Fibroblast of villous mesenchyme (primary cell): ENCODE measurements at regions not wholly inside any gene's neighbourhood (a gene's known extent, or its start where the extent isn't known, plus 50 kb on each side); places are given as distances from the start of the nearest gene placed in this dataset.

ENCODE experiments used
- DNase-seq: peaks from one replicate; pipeline ENCODE4 v3.0.0-alpha.2; 2010; ENCODE audit warnings: low read depth
- H3K4me3 ChIP-seq: 2 replicates; pipeline ENCODE4 v1.5.1; 2011; ENCODE audit warnings: low read depth, mild to moderate bottlenecking, low read length
- TF ChIP-seq, protein P1 (sequence below): IDR thresholded peaks from 2 replicates; pipeline ENCODE4 v1.5.1; 2012; ENCODE audit warnings: low read depth, mild to moderate bottlenecking, low read length; ENCODE audit not compliant: insufficient read depth

DNA sequence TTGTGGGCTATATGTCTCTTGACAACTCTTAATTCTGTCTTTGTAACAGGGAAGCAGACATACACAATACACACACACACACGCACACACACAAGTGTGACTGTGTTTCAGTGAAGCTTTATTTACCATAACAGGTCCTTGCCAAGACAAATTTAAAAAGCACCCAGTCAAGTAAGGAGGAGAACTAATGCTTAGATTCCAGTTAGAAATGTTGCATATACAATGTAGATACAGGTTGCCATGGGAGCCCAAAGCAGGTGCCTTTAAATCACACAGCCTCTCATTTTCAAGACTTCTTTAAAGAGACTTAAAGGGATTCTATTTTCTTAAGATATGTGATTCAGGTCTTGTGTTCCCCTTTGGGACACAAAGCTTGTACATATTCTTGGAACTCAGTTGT lies 1551.9 kb downstream of the EFNB2 start:
- DNase-seq = no peak
- no peak overlapping the region for H3K4me3 ChIP-seq
- TF ChIP-seq, protein P1, sequence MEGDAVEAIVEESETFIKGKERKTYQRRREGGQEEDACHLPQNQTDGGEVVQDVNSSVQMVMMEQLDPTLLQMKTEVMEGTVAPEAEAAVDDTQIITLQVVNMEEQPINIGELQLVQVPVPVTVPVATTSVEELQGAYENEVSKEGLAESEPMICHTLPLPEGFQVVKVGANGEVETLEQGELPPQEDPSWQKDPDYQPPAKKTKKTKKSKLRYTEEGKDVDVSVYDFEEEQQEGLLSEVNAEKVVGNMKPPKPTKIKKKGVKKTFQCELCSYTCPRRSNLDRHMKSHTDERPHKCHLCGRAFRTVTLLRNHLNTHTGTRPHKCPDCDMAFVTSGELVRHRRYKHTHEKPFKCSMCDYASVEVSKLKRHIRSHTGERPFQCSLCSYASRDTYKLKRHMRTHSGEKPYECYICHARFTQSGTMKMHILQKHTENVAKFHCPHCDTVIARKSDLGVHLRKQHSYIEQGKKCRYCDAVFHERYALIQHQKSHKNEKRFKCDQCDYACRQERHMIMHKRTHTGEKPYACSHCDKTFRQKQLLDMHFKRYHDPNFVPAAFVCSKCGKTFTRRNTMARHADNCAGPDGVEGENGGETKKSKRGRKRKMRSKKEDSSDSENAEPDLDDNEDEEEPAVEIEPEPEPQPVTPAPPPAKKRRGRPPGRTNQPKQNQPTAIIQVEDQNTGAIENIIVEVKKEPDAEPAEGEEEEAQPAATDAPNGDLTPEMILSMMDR = no peak

DNA sequence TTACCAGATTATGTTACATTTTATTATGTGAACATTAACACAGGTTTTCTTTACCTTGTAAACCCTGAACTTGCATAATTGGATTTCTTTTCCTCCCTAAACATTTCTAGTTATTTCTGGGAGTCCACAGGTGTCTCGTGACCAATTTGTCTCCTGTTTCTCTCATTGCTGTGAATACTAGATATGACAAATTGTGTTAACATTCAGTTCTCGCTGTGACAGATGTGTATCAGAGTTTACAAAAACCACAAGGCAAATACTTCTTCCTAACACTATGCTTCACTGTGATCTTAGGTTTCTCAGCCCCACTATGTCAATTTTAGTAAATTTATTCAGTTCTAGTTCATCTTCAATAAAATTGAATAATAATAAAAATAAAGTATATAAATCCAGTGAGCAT lies 1554.9 kb downstream of the EFNB2 start:
- no peak for DNase-seq
- TF ChIP-seq, protein P1 = no peak
- no peak overlapping the region for H3K4me3 ChIP-seq

GRCh38 chr13:104979281-104980030 lies 1556.0 kb downstream of the EFNB2 start:
- TF ChIP-seq, protein P1 = no peak
- DNase-seq = no peak
- no peak overlapping the region for H3K4me3 ChIP-seq

DNA sequence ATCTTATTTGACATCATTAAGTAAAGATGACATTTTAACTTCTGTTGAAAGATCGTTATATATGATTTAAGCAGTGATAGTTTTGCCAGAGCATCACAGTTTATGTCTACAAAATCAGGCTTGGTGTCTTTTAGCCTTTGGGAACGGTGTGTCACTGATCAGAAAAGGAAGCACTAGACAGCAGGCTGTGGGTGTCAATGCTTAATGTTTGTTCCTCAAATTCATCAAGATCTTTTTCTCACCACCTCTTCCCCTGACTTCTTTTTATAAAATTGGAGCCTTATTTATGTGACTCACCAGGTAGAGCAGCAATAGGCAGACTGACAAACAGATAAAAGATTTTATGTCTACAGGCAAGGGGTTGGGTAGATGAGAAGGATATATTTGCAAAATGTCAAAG lies 1558.5 kb downstream of the EFNB2 start:
- no peak overlapping the region for H3K4me3 ChIP-seq
- no peak for DNase-seq
- TF ChIP-seq, protein P1 = no peak

DNA sequence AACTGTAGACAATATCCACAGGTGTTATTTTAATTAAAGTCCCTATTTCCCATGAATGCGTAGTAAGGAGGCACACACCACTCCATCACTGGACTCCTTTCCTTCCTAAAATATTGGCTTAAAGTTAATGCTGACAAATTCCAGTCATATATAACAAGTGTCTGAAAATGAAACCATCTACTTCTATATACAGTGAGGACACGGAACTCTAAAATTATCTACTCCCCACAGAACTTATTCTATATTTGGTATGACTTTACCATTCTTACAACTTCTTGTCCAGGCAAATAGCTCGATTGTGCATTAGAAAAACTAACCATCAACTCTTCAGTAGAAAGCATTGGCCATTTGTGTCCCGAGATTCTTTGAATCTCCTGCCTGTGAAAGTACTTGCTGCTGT lies 1560.2 kb downstream of the EFNB2 start:
- no peak for DNase-seq
- no peak overlapping the region for H3K4me3 ChIP-seq
- TF ChIP-seq, protein P1 = no peak

- TF ChIP-seq, protein P1 = no peak
- no peak overlapping the region for H3K4me3 ChIP-seq
- no peak for DNase-seq
These were observed 1566.6 kb downstream of the EFNB2 start for GRCh38 chr13:104968876-104969275.
